Tibial artery (tissue), 4 donors: ENCODE measurements at regions not wholly inside any gene's neighbourhood (a gene's known extent, or its start where the extent isn't known, plus 50 kb on each side); places are given as distances from the start of the nearest gene placed in this dataset.

Experiments used
- DNase-seq, 2 donors: peaks; one replicate each; pipeline ENCODE4 v3.0.0-alpha.2; 2019
- H3K27ac ChIP-seq, 2 donors: fragments of 200-600 bp; sonication (generic) in 1 of 2; 1 replicate in 1 of 2; 2 replicates in 1 of 2; pipeline ENCODE4 v1.5.1; 2018 to 2019; ENCODE audit warnings: mild to moderate bottlenecking in 1 of 2
- H3K27me3 ChIP-seq, 2 donors: fragments of 200-600 bp; sonication (generic) in 1 of 2; one replicate each; pipeline versions ENCODE4 v1.5.1 to v1.6.0; 2016 to 2019
- H3K36me3 ChIP-seq, 3 donors: fragments of 200-600 bp; sonication (generic) in 2 of 3; one replicate each; pipeline ENCODE4 v1.5.1; 2016 to 2019; ENCODE audit warnings: mild to moderate bottlenecking in 2 of 3
- H3K4me1 ChIP-seq, 4 donors: fragments of 200-600 bp; sonication (generic) in 2 of 4; 1 replicate in 3 of 4; 2 replicates in 1 of 4; pipeline ENCODE4 v1.5.1; 2016 to 2019
- H3K4me3 ChIP-seq, 2 donors: fragments of 200-600 bp; sonication (generic) in 1 of 2; 1 replicate in 1 of 2; 2 replicates in 1 of 2; pipeline ENCODE4 v1.5.1; 2018 to 2019; ENCODE audit warnings: mild to moderate bottlenecking in 2 of 2
- H3K9me3 ChIP-seq, 3 donors: fragments of 200-600 bp; sonication (generic) in 1 of 3; one replicate each; pipeline ENCODE4 v1.5.1; 2016 to 2019
- CTCF ChIP-seq, 2 experiments: fragments of 200-600 bp in 1 of 2; fragments of 450-650 bp in 1 of 2; IDR thresholded peaks; one replicate each; pipeline ENCODE4 v1.5.1; 2017 to 2019; ENCODE audit warnings: antibody characterized with exemption in 2 of 2, mild to moderate bottlenecking in 1 of 2, moderate library complexity in 1 of 2
- intact Hi-C: fragments of 100-400 bp; cut with DNase I; formaldehyde crosslinking; loops from one replicate; pipeline ENCODE4 v1.15.0; 2023; ENCODE audit warnings: low total_unique reads

GRCh38 chr16:61324044-61324443 is 712.2 kb downstream of the CDH8 start:
- Histone ChIP-seq H3K4me1 (no peaks in the 10 kb centered on the region), H3K27ac (no peak overlapping the region), H3K4me3 (no peak overlapping the region), H3K36me3 (no peaks in the 10 kb centered on the region), H3K9me3 (no peaks in the 10 kb centered on the region), H3K27me3 (no peaks in the 10 kb centered on the region)
- no peak for TF ChIP-seq CTCF (IDR thresholded peaks at IDR 0.05)
- DNase-seq, result no peak
- intact Hi-C loops, result no loop called here

- intact Hi-C loops, result no loop called here
Observed at GRCh38 chr16:61323456-61323855, 712.8 kb downstream of the CDH8 start.

GRCh38 chr16:61320791-61321190 is 715.4 kb downstream of the CDH8 start:
- no peak overlapping the region for H3K4me3 ChIP-seq
- no peaks in the 10 kb centered on the region for H3K4me1 ChIP-seq
- no peaks in the 10 kb centered on the region for H3K9me3 ChIP-seq
- H3K36me3 ChIP-seq, result no peaks in the 10 kb centered on the region
- no peaks in the 10 kb centered on the region for H3K27me3 ChIP-seq
- no peak for TF ChIP-seq CTCF (IDR thresholded peaks at IDR 0.05)
- no peak for DNase-seq
- H3K27ac ChIP-seq, result no peak overlapping the region
- intact Hi-C loops, result no loop called here

More at GRCh38 chr16:61323456-61323855, 712.8 kb downstream of the CDH8 start:
- Histone ChIP-seq H3K4me3 (no peak overlapping the region), H3K27ac (no peak overlapping the region), H3K36me3 (no peaks in the 10 kb centered on the region), H3K9me3 (no peaks in the 10 kb centered on the region), H3K4me1 (no peaks in the 10 kb centered on the region), H3K27me3 (no peaks in the 10 kb centered on the region)
- no peak for TF ChIP-seq CTCF (IDR thresholded peaks at IDR 0.05)
- DNase-seq, result no peak

- Histone ChIP-seq H3K27me3 (no peaks in the 10 kb centered on the region), H3K9me3 (no peaks in the 10 kb centered on the region), H3K4me1 (no peaks in the 10 kb centered on the region), H3K36me3 (no peaks in the 10 kb centered on the region), H3K4me3 (no peak overlapping the region), H3K27ac (no peak overlapping the region)
- intact Hi-C loops, result no loop called here
- no peak for TF ChIP-seq CTCF (IDR thresholded peaks at IDR 0.05)
- no peak for DNase-seq
Observed at GRCh38 chr16:61313931-61314330, 722.3 kb downstream of the CDH8 start.

- H3K27ac ChIP-seq, result no peak overlapping the region
- H3K4me1 ChIP-seq, result no peaks in the 10 kb centered on the region
- DNase-seq, result no peak
- H3K27me3 ChIP-seq, result no peaks in the 10 kb centered on the region
- H3K9me3 ChIP-seq, result no peaks in the 10 kb centered on the region
- TF ChIP-seq CTCF (IDR thresholded peaks at IDR 0.05), result no peak
- no peaks in the 10 kb centered on the region for H3K36me3 ChIP-seq
- H3K4me3 ChIP-seq, result no peak overlapping the region
- intact Hi-C loops, result no loop called here
Observed at GRCh38 chr16:61309386-61309785, 726.9 kb downstream of the CDH8 start.

GRCh38 chr16:61306204-61306603 is 730.0 kb downstream of the CDH8 start:
- no peak for DNase-seq
- no peak for TF ChIP-seq CTCF (IDR thresholded peaks at IDR 0.05)
- no peaks in the 10 kb centered on the region for H3K36me3 ChIP-seq
- intact Hi-C loops, result no loop called here
- H3K4me3 ChIP-seq, result no peak overlapping the region
- H3K4me1 ChIP-seq, result no peaks in the 10 kb centered on the region
- no peaks in the 10 kb centered on the region for H3K27me3 ChIP-seq
- H3K27ac ChIP-seq, result no peak overlapping the region
- H3K9me3 ChIP-seq, result no peaks in the 10 kb centered on the region
